Stimulated activated CD4-positive, alpha-beta T cell treated with anti-CD3 and anti-CD28 coated beads, Interleukin-12 subunit alpha, Interleukin-12 subunit beta, amount 100 ng/mL, for 24 hours (primary cell): ENCODE measurements at regions not wholly inside any gene's neighbourhood (a gene's known extent, or its start where the extent isn't known, plus 50 kb on each side); places are given as distances from the start of the nearest gene placed in this dataset.

Experiments
- DNase-seq, 2 experiments: peaks; one replicate each; pipeline ENCODE4 v3.0.0-alpha.2; 2020; ENCODE audit warnings: low read depth in 2 of 2

DNA sequence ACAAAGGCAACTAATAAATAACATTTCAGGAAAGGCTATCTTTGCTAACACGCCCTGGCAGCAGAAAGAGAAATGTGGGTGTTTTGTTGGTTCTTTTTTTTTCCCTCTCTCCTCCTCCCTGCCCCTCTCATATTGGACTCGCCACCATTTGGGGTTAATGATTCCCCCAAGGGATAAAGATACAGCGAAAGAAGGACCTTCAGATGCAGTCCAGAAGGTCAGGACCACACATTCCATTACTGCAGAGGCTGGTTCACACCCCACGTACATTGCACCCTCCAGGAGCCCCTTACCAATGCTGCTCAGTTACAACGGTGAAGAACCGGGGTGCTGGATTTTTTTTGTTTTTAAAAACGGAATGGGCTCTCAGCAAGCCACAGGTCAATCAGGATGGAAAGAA, 156.9 kb upstream of the TIAM1 start:
- no peak for DNase-seq

GRCh38 chr21:31500071-31500470, 156.0 kb upstream of the TIAM1 start:
- DNase-seq, result no peak

DNA sequence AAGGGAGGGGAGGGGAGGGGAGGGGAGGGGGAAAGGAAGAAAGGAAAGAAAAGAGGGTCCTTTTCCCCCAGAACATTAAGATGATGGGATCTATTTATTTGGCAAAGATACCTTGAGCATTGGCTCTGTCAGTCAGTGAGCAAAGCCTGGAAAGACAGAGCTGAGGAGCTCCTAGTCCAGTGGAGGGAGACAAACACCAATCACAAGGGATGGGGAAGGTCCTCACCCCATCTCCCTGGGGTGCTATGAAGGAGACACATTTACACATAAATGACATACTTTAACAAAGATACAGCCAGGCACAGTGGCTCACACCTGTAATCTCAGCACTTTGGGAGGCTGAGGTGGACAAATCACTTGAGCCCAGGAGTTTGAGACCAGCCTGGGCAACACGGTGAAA, 154.9 kb upstream of the TIAM1 start:
- no peak for DNase-seq

DNA sequence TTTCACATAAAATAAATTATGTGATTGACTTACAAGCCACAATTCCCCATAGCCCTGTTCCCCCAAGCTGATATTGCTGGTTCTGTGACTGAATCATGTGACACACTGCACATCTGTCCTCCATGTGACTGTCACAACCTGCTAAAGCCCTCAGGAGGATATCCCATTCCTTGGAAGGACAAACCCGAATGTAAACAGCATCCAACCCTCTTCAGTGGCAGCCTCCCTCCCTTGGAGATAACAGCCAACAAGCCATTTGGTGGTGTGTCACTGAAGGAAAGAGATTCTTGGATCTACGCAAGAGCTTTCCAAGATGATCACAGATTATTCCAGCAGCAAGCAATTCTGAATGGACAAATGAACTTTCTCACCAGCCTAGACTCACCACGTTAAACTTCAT, 153.9 kb upstream of the TIAM1 start:
- no peak for DNase-seq

DNA sequence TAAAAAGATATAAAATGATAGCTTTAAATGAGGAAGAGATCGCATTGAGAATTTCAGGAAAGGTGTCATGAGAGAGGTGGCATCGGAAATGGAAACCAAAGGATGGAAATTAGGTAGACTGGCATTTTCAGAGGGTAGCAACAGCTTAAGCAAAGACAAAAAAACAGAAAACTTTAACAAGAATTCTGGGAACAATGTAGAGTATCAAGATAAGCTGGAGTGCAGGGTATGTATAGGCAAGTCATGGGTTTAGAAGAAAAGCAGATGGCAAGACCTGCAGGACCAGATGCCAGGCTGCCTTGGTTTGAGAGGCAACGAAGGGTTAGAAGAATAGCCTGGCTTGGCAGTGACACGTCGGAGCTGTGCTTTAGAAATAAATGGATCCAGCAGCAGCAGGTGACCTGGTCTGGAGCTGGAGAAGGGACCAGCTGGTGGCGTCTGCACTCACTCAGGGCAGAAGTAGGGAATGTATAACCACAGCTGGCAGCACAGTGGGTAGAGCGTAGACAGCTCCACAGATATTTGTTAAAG, 149.4 kb upstream of the TIAM1 start:
- no peak for DNase-seq

DNA sequence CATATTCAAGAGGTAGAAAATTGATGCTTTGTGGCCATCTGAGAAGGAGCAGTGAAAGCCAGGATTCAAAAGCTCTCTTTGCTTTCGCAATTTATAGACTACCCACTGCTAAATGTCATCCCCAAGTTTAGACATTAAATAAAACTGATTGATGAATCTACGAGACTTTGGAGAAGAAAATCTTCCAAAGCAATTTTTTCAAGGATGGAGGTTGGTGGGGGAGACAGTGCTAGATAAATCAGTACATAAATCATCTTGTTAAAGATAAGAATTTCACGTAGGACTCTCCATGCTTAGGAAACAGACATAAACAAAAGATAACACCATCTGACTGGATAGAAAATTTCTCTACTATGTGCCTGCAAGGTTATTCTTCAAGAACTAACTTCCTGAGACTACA, 147.6 kb upstream of the TIAM1 start:
- DNase-seq, result no peak

GRCh38 chr21:31490443-31490842, 146.4 kb upstream of the TIAM1 start:
- no peak for DNase-seq

GRCh38 chr21:31489726-31490125, 145.7 kb upstream of the TIAM1 start:
- no peak for DNase-seq

DNA sequence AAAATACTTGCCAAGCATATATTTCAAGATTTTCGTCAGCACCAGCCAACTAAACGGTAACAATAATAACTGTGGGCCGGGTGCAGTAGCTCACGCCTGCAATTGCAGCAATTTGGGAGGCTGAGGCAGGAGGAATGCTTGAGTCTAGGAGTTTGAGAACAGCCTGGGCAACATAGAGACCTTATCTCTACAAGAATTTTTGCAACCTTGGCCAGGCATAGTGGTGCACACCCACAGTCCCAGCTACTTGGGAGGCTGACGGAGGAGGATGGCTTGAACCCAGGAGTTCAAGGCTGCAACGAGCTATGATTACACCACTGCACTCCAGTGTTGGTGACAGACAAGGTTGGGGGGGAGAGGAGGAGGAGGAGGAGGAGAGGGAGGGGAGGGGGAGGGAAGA, 145.0 kb upstream of the TIAM1 start:
- DNase-seq, result no peak

DNA sequence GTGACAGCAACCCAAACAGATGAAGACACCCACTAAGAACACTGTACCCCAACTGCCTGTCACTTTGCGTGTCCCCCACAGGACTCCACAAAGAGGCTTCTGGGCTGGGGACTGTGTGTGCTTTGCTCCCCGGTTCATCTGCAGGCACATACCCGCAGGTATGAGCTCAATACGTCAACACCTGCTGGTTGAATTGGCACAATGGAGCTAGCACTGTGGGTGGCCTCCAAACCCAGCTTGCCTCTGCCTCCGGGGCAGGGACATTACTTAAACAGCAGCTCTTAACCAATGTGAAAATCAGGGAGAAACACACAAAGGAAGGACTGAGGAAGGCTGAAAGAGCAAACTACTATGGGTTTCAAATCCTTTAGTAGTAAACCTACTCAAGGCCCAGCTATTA, 140.2 kb upstream of the TIAM1 start:
- no peak for DNase-seq

- no peak for DNase-seq
Observed at GRCh38 chr21:31483146-31483545, 139.1 kb upstream of the TIAM1 start.

DNA sequence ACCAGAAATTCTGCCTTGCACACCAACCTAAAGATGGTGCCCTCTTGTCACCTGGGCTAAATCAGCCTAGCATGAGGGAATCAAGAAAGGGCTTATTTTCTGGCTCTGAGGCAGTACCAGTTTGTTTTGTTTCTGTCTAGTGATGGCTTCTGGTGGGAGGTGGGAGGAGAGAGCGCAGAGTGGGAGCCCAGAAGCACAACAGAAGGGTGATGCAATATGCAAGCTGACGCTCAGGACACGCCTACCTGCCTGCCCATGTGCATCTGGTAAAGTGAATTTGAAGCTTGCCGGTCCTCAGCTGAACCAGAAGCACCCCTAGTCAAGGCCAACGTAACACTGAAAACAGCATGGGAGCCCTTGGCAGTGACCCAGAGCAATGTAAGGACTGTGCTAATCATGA, 138.4 kb upstream of the TIAM1 start:
- DNase-seq, result no peak

- DNase-seq, result no peak
Observed at GRCh38 chr21:31480228-31480627, 136.2 kb upstream of the TIAM1 start.

DNA sequence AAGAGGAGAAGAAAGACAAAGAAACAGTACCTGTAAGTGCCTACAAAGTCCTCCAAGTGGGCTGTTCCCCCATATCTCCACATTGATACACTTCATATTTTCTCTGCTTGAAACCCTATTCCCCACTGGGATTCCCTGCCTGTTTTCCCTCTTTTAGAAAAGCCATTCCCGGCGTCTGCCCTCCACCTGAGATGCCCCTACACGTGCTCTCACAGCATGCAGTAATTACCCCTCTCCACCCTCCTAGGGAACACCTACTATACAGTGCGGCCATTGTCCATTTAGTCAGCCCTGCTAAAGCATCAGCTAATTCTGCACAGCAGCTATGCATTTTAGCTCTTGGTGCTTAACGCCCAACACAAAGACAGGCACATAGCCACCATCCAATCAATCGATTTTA, 135.7 kb upstream of the TIAM1 start:
- no peak for DNase-seq

GRCh38 chr21:31479222-31479621, 135.2 kb upstream of the TIAM1 start:
- no peak for DNase-seq

GRCh38 chr21:31476263-31477022, 132.4 kb upstream of the TIAM1 start:
- DNase-seq, result no peak

DNA sequence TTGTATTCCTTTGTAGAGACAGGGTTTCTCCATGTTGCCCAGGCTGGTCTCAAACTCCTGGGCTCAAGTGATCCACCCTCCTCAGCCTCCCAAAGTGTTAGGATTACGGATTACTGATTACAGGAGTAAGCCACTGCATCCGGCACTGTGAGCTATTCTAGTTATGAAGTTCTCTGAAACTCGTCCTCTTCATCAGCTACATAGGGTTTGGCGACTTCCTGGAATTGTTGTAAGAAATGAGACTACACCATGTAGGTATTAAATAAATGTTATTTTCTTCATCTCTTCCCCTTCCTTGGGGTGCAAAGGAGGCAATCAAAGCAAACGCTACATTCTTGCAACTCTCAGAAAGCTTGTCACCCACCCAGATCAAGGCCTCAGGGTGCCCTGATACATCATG, 131.2 kb upstream of the TIAM1 start:
- no peak for DNase-seq

- no peak for DNase-seq
Observed at GRCh38 chr21:31473685-31474345, 129.8 kb upstream of the TIAM1 start.

- no peak for DNase-seq
Observed at GRCh38 chr21:31471865-31472264, 127.8 kb upstream of the TIAM1 start.

GRCh38 chr21:31470896-31471694, 127.0 kb upstream of the TIAM1 start:
- no peak for DNase-seq

GRCh38 chr21:31460980-31461379, 116.9 kb upstream of the TIAM1 start:
- DNase-seq, result no peak

GRCh38 chr21:31459457-31459856, 115.4 kb upstream of the TIAM1 start:
- no peak for DNase-seq

- no peak for DNase-seq
Observed at GRCh38 chr21:31457675-31458074, 113.6 kb upstream of the TIAM1 start.
